ENCODE measurements at regions not wholly inside any gene's neighbourhood (a gene's known extent, or its start where the extent isn't known, plus 50 kb on each side); places are given as distances from the start of the nearest gene placed in this dataset.
"Not testable (repeated sequence)": the region's sequence is repeated elsewhere in the genome, so short reads cannot be mapped to it uniquely, and the experiment has no call there.

GRCh38 chr1:174079796-174080195 lies 57.6 kb upstream of the RC3H1 start:
- no peak overlapping the region for H2BK20ac ChIP-seq (ENCODE audit: low read depth, low read length, poor library complexity, severe bottlenecking)
- H2BK120ac ChIP-seq (ENCODE audit: low read depth, low read length, poor library complexity, severe bottlenecking), result no peak overlapping the region
- Mint-ChIP-seq H3K9me3 (no peaks in the 10 kb centered on the region; a peak in 3 of 5 replicates), H3K36me3 (ENCODE audit: insufficient read depth in 1 of 3, low read depth in 3 of 3) (no peaks in the 10 kb centered on the region; a peak in 1 of 7 replicates), H3K27me3 (ENCODE audit: low read depth) (no peaks in the 10 kb centered on the region), H3K4me1 (peaks cover 23 to 28% of the 10 kb centered on the region in 2 experiments), H3K4me3 (no peak overlapping the region), H3K27ac (no peak overlapping the region)
- H3K27ac ChIP-seq (ENCODE audit: insufficient read length, low read depth, low read length), result no peak overlapping the region
- no peak overlapping the region for H3K18ac ChIP-seq (ENCODE audit: insufficient read length, low read depth, low read length)
- H3K4me2 ChIP-seq (ENCODE audit: insufficient read depth, insufficient read length, low read length), result no peak overlapping the region
- H4K91ac ChIP-seq (ENCODE audit: insufficient read length, low read depth, low read length), result no peak overlapping the region
- H4K5ac ChIP-seq (ENCODE audit: insufficient read length, low read depth, low read length), result no peak overlapping the region
- no peak overlapping the region for H2AFZ ChIP-seq (ENCODE audit: low read length)
- H2BK15ac ChIP-seq (ENCODE audit: low read depth, low read length), result no peak overlapping the region
- no peak overlapping the region for H3K4ac ChIP-seq (ENCODE audit: low read depth, low read length)
- H3K79me2 ChIP-seq (ENCODE audit: insufficient read depth, low read length), result no peaks in the 10 kb centered on the region
- H3T11ph ChIP-seq (ENCODE audit: low read length), result no peak overlapping the region
- no peaks in the 10 kb centered on the region for H3K9me3 ChIP-seq (ENCODE audit: control insufficient read depth, low read depth, low read length)
- H3K9ac ChIP-seq (ENCODE audit: extremely low read depth, insufficient read length, low read length), result no peak overlapping the region
- H2BK12ac ChIP-seq (ENCODE audit: insufficient read length, low read depth, low read length), result no peak overlapping the region
- H4K8ac ChIP-seq (replicated peaks; ENCODE audit: insufficient read length, low read depth, low read length), result no peak overlapping the region
- no peak overlapping the region for H2AK5ac ChIP-seq (ENCODE audit: insufficient read length, low read length)
- DNase-seq, result no peak
- no peaks in the 10 kb centered on the region for H4K20me1 ChIP-seq (ENCODE audit: control insufficient read depth, insufficient read depth, insufficient read length)
- no peak overlapping the region for H2BK5ac ChIP-seq (ENCODE audit: insufficient read length, low read length)
- no peak for TF ChIP-seq CTCF (conservative IDR thresholded peaks at IDR 0.05)
- H3K79me1 ChIP-seq (ENCODE audit: insufficient read depth, low read depth, low read length, poor library complexity, severe bottlenecking), result no peaks in the 10 kb centered on the region
- H3K56ac ChIP-seq (ENCODE audit: insufficient read length, low read depth, low read length), result no peak overlapping the region
- H3K27me3 ChIP-seq (ENCODE audit: insufficient read depth, low read length), result no peaks in the 10 kb centered on the region
- H3K4me1 ChIP-seq (ENCODE audit: insufficient read depth, low read length), result no peaks in the 10 kb centered on the region
- H3K23me2 ChIP-seq (ENCODE audit: insufficient read length, low read depth, low read length, poor library complexity, severe bottlenecking), result no peaks in the 10 kb centered on the region
- H3K23ac ChIP-seq (ENCODE audit: insufficient read length, low read depth, low read length), result no peak overlapping the region
- H3K14ac ChIP-seq (ENCODE audit: insufficient read depth, low read length), result no peak overlapping the region

GRCh38 chr1:174078916-174079315 lies 56.8 kb upstream of the RC3H1 start:
- not testable (repeated sequence) for H3K56ac ChIP-seq (ENCODE audit: insufficient read length, low read depth, low read length); H3K4me1 ChIP-seq (ENCODE audit: insufficient read depth, low read length); H3K9me3 Mint-ChIP-seq; H2BK12ac ChIP-seq (ENCODE audit: insufficient read length, low read depth, low read length); H3K18ac ChIP-seq (ENCODE audit: insufficient read length, low read depth, low read length); H3K27me3 ChIP-seq (ENCODE audit: insufficient read depth, low read length); H3K4me2 ChIP-seq (ENCODE audit: insufficient read depth, insufficient read length, low read length); H4K20me1 ChIP-seq (ENCODE audit: control insufficient read depth, insufficient read depth, insufficient read length); H3K27ac ChIP-seq (ENCODE audit: insufficient read length, low read depth, low read length); H3T11ph ChIP-seq (ENCODE audit: low read length); H2AK5ac ChIP-seq (ENCODE audit: insufficient read length, low read length); DNase-seq; H4K91ac ChIP-seq (ENCODE audit: insufficient read length, low read depth, low read length); H3K9me3 ChIP-seq (ENCODE audit: control insufficient read depth, low read depth, low read length); H4K5ac ChIP-seq (ENCODE audit: insufficient read length, low read depth, low read length); H2BK5ac ChIP-seq (ENCODE audit: insufficient read length, low read length); H4K8ac ChIP-seq (replicated peaks; ENCODE audit: insufficient read length, low read depth, low read length); H3K79me1 ChIP-seq (ENCODE audit: insufficient read depth, low read depth, low read length, poor library complexity, severe bottlenecking); H2AFZ ChIP-seq (ENCODE audit: low read length); H3K23me2 ChIP-seq (ENCODE audit: insufficient read length, low read depth, low read length, poor library complexity, severe bottlenecking); H3K4ac ChIP-seq (ENCODE audit: low read depth, low read length); H3K27me3 Mint-ChIP-seq (ENCODE audit: low read depth); H2BK15ac ChIP-seq (ENCODE audit: low read depth, low read length); H3K36me3 Mint-ChIP-seq (ENCODE audit: insufficient read depth in 1 of 3, low read depth in 3 of 3); H3K9ac ChIP-seq (ENCODE audit: extremely low read depth, insufficient read length, low read length); H3K4me3 Mint-ChIP-seq; H3K14ac ChIP-seq (ENCODE audit: insufficient read depth, low read length); H3K27ac Mint-ChIP-seq; H3K79me2 ChIP-seq (ENCODE audit: insufficient read depth, low read length); H3K23ac ChIP-seq (ENCODE audit: insufficient read length, low read depth, low read length); H2BK20ac ChIP-seq (ENCODE audit: low read depth, low read length, poor library complexity, severe bottlenecking); H2BK120ac ChIP-seq (ENCODE audit: low read depth, low read length, poor library complexity, severe bottlenecking)
- no CpG with 5 or more reads among the region's 5 CpGs for WGBS (ENCODE audit: extremely low coverage, insufficient read length, low lambda C conversion rate)
- peaks cover 23 to 28% of the 10 kb centered on the region in 2 experiments for H3K4me1 Mint-ChIP-seq

Data from H9 (cell line).